ENCODE measurements at regions not wholly inside any gene's neighbourhood (a gene's known extent, or its start where the extent isn't known, plus 50 kb on each side); places are given as distances from the start of the nearest gene placed in this dataset.
A peak's percentile ranks its signal among the peaks of the same experiment; 100 is the strongest.

DNA sequence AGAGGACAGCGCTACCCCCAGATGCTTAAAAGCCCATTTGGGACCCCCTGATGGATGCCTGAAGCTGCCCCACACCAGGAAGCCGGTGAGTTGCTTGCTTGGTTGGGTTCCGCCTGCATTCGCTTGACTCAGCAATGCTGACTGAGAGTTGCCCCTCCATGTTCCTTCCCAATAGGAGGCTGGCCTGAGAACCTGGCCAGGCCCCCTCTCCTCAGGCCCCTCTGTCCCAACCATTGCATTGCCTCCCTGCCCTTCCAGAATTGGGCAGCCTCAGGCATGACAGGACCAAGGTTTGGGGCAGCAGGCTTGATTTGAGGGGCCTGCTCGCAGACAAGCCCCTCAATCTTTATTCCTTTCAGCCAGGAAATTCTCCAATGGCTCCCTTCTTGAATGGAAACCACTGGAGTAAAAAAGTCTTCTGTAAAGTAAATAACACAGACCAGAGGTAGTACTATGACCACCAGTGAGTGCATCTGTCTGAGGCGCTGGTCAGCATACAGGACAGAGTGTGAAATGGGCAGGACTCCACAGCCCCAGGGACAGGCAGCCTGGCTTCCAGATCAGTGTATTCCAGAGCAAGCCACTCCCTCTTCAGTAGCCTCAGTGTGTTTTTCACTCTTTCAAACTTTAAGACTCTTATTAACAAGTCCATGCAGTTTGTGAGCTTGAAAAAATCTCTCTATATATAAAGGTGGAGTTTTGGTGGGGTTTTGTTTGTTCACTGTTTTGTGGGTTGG, 104.7 kb downstream of the C1QL2 start:
- H3K4me1 Mint-ChIP-seq = peaks cover 24% of the 10 kb centered on the region
- no peak overlapping the region for H3K27ac ChIP-seq (ENCODE audit: low read depth, low read length)

DNA sequence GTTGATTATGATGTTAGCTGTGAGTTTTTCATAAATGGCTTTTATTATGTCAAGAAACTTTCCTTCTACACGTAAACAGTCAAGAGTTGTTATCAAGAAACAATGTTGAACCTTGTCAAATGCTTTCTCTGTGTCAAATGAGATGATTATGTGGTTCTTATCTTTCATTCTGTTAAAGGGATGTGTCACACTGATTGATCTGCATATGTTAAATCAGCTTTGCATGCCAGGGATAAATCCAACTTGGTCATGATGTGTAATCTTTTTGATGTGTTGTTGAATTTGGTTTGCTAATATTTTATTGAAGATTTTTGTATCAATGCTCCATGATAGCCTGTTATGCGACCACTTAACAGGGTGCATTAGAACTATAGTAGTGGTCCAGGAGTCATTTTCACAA, 107.3 kb downstream of the C1QL2 start:
- no peak overlapping the region for H3K4me3 ChIP-seq (ENCODE audit: low read length)

More for the DNA sequence above, 104.7 kb downstream of the C1QL2 start:
- Mint-ChIP-seq H3K9me3 (peaks cover 24% of the 10 kb centered on the region), H3K4me3 (no peak overlapping the region), H3K27me3 (ENCODE audit: insufficient read depth) (peaks cover 14% of the 10 kb centered on the region), H3K27ac (no peak overlapping the region), H3K36me3 (ENCODE audit: low read depth) (no peaks in the 10 kb centered on the region)
- 91 to 95% methylated on average over 5 to 6 of the region's 6 CpGs for WGBS, 2 experiments (ENCODE audit: insufficient coverage in 1 of 2, insufficient read length in 1 of 2)
- Histone ChIP-seq H3K9ac (ENCODE audit: extremely low read depth, low read length, poor library complexity, severe bottlenecking) (no peak overlapping the region), H3K4me1 (ENCODE audit: control insufficient read depth, insufficient read depth, low read length) (peaks cover 14% of the 10 kb centered on the region), H3K9me3 (ENCODE audit: control insufficient read depth, low read length) (peaks cover 7% of the 10 kb centered on the region), H3K27me3 (ENCODE audit: control insufficient read depth, insufficient read depth, low read length, poor library complexity, severe bottlenecking) (no peaks in the 10 kb centered on the region), H3K4me3 (ENCODE audit: low read length) (no peak overlapping the region), H3K36me3 (ENCODE audit: control insufficient read depth, insufficient read depth, low read length) (no peaks in the 10 kb centered on the region)
- TF ChIP-seq, protein P1, sequence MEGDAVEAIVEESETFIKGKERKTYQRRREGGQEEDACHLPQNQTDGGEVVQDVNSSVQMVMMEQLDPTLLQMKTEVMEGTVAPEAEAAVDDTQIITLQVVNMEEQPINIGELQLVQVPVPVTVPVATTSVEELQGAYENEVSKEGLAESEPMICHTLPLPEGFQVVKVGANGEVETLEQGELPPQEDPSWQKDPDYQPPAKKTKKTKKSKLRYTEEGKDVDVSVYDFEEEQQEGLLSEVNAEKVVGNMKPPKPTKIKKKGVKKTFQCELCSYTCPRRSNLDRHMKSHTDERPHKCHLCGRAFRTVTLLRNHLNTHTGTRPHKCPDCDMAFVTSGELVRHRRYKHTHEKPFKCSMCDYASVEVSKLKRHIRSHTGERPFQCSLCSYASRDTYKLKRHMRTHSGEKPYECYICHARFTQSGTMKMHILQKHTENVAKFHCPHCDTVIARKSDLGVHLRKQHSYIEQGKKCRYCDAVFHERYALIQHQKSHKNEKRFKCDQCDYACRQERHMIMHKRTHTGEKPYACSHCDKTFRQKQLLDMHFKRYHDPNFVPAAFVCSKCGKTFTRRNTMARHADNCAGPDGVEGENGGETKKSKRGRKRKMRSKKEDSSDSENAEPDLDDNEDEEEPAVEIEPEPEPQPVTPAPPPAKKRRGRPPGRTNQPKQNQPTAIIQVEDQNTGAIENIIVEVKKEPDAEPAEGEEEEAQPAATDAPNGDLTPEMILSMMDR (conservative IDR thresholded peaks at IDR 0.05) = no peak
- no peak for DNase-seq

DNA sequence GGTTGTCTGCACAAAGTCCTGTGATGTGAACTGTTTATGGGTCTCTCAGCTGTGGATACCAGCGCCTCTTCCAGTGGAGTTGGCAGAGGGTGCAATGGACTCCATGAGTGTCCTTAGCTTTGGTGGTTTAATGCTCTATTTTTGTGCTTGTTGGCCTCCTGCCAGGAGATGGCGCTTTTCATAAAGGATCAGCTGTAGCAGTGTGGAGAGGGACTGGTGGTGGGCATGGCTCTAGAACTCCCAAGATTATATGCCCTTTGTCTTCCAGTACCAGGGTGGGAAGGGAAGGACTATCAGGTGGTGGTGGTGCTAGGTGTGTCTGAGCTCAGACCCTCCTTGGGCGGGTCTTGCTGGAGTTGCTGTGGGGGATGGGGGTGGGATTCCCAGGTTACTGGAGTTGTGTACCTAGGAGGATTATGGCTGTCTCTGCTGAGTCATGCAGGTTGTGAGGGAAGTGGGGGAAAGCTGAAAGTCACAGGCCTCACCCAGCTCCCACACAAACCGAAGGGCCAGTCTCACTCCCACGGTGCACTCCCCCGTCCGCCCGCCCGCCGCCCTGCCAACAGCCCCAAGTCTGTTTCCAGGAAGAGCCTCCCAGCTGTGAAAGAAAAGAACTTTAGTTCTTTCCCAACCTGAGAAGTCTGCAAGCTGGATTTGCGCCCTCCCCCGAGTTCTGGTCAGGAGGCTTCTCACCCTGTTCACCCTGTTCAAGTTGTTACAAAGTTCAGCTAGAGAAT, 108.1 kb downstream of the MARCO start:
- DNase-seq = peak; percentile 86
- H3K9ac ChIP-seq (ENCODE audit: extremely low read depth, low read length, poor library complexity, severe bottlenecking) = no peak overlapping the region
- peaks cover 6% of the 10 kb centered on the region for H3K27me3 ChIP-seq (ENCODE audit: control insufficient read depth, insufficient read depth, low read length, poor library complexity, severe bottlenecking)
- no peaks in the 10 kb centered on the region for H3K36me3 ChIP-seq (ENCODE audit: control insufficient read depth, insufficient read depth, low read length)
- H3K9me3 Mint-ChIP-seq = peaks cover 13% of the 10 kb centered on the region
- H3K27me3 Mint-ChIP-seq (ENCODE audit: insufficient read depth) = peaks cover 24% of the 10 kb centered on the region
- H3K4me3 ChIP-seq (ENCODE audit: low read length) = peak overlapping the region; percentile 33
- H3K36me3 Mint-ChIP-seq (ENCODE audit: low read depth) = no peaks in the 10 kb centered on the region
- H3K27ac ChIP-seq (ENCODE audit: low read depth, low read length) = no peak overlapping the region
- H3K4me1 ChIP-seq (ENCODE audit: control insufficient read depth, insufficient read depth, low read length) = peaks cover 14% of the 10 kb centered on the region
- peak overlapping the region; percentile 95 for H3K27ac Mint-ChIP-seq
- TF ChIP-seq, protein P1 (conservative IDR thresholded peaks at IDR 0.05) = peak; percentile 58
- peaks cover 5% of the 10 kb centered on the region for H3K9me3 ChIP-seq (ENCODE audit: control insufficient read depth, low read length)
- WGBS, 2 experiments (ENCODE audit: insufficient coverage in 1 of 2, insufficient read length in 1 of 2) = 88 to 93% methylated on average over 9 to 12 of the region's 12 CpGs
- peaks cover 33% of the 10 kb centered on the region for H3K4me1 Mint-ChIP-seq
- H3K4me3 Mint-ChIP-seq = peak overlapping the region; percentile 7

More for the DNA sequence above, 107.3 kb downstream of the C1QL2 start:
- no peak overlapping the region for H3K27ac ChIP-seq (ENCODE audit: low read depth, low read length)
- TF ChIP-seq, protein P1 (conservative IDR thresholded peaks at IDR 0.05) = no peak
- H3K4me1 ChIP-seq (ENCODE audit: control insufficient read depth, insufficient read depth, low read length) = peaks cover 14% of the 10 kb centered on the region
- 80 to 94% methylated on average over 1 to 2 of the region's 2 CpGs for WGBS, 2 experiments (ENCODE audit: insufficient coverage in 1 of 2, insufficient read length in 1 of 2)
- no peaks in the 10 kb centered on the region for H3K36me3 ChIP-seq (ENCODE audit: control insufficient read depth, insufficient read depth, low read length)
- Mint-ChIP-seq H3K4me1 (peaks cover 33% of the 10 kb centered on the region), H3K27ac (no peak overlapping the region), H3K36me3 (ENCODE audit: low read depth) (no peaks in the 10 kb centered on the region), H3K27me3 (ENCODE audit: insufficient read depth) (peaks cover 20% of the 10 kb centered on the region), H3K9me3 (peaks cover 24% of the 10 kb centered on the region), H3K4me3 (no peak overlapping the region)
- DNase-seq = no peak
- H3K9me3 ChIP-seq (ENCODE audit: control insufficient read depth, low read length) = peaks cover 7% of the 10 kb centered on the region
- H3K27me3 ChIP-seq (ENCODE audit: control insufficient read depth, insufficient read depth, low read length, poor library complexity, severe bottlenecking) = peaks cover under 1% of the 10 kb centered on the region
- no peak overlapping the region for H3K9ac ChIP-seq (ENCODE audit: extremely low read depth, low read length, poor library complexity, severe bottlenecking)
